ENCODE measurements at regions not wholly inside any gene's neighbourhood (a gene's known extent, or its start where the extent isn't known, plus 50 kb on each side); places are given as distances from the start of the nearest gene placed in this dataset.

DNA sequence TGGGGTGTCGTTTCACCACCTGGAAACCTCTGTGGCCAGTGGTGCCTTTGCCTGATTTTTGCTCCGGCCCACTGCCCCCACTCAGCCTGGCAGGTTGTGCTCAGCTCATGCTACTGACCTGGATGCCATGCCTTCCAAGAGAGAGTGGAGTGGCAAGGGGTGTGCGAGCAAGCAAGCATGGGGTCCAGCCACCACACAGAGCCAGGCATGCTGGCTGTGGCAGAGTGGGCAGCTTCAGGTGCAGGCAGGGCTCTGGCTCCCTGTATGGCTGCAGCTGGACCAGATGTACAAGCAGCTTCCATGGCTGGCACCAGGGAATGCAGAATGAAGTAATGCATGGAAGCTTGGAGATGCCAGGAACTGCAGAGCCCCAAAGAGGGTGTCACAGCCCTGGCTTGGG lies 620.5 kb upstream of the SETBP1 start:
- TF ChIP-seq FOXP2 (optimal IDR thresholded peaks at IDR 0.05; ENCODE audit: borderline replicate concordance, extremely low read depth, extremely low read length, insufficient read depth): no peak
- TF ChIP-seq POLR2AphosphoS5 (IDR thresholded peaks at IDR 0.05; ENCODE audit: low read depth, low read length): no peak
- TF ChIP-seq, protein P1, sequence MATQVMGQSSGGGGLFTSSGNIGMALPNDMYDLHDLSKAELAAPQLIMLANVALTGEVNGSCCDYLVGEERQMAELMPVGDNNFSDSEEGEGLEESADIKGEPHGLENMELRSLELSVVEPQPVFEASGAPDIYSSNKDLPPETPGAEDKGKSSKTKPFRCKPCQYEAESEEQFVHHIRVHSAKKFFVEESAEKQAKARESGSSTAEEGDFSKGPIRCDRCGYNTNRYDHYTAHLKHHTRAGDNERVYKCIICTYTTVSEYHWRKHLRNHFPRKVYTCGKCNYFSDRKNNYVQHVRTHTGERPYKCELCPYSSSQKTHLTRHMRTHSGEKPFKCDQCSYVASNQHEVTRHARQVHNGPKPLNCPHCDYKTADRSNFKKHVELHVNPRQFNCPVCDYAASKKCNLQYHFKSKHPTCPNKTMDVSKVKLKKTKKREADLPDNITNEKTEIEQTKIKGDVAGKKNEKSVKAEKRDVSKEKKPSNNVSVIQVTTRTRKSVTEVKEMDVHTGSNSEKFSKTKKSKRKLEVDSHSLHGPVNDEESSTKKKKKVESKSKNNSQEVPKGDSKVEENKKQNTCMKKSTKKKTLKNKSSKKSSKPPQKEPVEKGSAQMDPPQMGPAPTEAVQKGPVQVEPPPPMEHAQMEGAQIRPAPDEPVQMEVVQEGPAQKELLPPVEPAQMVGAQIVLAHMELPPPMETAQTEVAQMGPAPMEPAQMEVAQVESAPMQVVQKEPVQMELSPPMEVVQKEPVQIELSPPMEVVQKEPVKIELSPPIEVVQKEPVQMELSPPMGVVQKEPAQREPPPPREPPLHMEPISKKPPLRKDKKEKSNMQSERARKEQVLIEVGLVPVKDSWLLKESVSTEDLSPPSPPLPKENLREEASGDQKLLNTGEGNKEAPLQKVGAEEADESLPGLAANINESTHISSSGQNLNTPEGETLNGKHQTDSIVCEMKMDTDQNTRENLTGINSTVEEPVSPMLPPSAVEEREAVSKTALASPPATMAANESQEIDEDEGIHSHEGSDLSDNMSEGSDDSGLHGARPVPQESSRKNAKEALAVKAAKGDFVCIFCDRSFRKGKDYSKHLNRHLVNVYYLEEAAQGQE (IDR thresholded peaks at IDR 0.05; ENCODE audit: insufficient read depth in 1 of 2, low read depth in 2 of 2, low read length in 2 of 2): no peak
- TF ChIP-seq TAF1 (IDR thresholded peaks at IDR 0.05; ENCODE audit: borderline replicate concordance, insufficient read depth, low read length): no peak
- TF ChIP-seq SIN3A (IDR thresholded peaks at IDR 0.05; ENCODE audit: borderline replicate concordance, insufficient read depth, low read length): no peak

All from PFSK-1 (cell line).